ENCODE measurements at regions not wholly inside any gene's neighbourhood (a gene's known extent, or its start where the extent isn't known, plus 50 kb on each side); places are given as distances from the start of the nearest gene placed in this dataset.
A peak's percentile ranks its signal among the peaks of the same experiment; 100 is the strongest.
"Not testable (repeated sequence)": the region's sequence is repeated elsewhere in the genome, so short reads cannot be mapped to it uniquely, and the experiment has no call there.

GRCh38 chrX:111041018-111041462 is 55.0 kb upstream of the PAK3 start:
- ATAC-seq, result peak; percentile 54
- peak; percentile 41 for DNase-seq (ENCODE audit: low spot score)

- ATAC-seq (no peak), DNase-seq (ENCODE audit: low spot score) (no peak)
These were observed 55.5 kb upstream of the PAK3 start for GRCh38 chrX:111040377-111041017.

- no peak for DNase-seq (ENCODE audit: low spot score)
- ATAC-seq, result no peak
These were observed 56.4 kb upstream of the PAK3 start for GRCh38 chrX:111039606-111040005.

GRCh38 chrX:111035991-111036390 is 60.0 kb upstream of the PAK3 start:
- no peak for DNase-seq (ENCODE audit: low spot score)
- ATAC-seq, result no peak

GRCh38 chrX:111035256-111035655 is 60.7 kb upstream of the PAK3 start:
- ATAC-seq (no peak), DNase-seq (ENCODE audit: low spot score) (no peak)

- not testable (repeated sequence) for DNase-seq (ENCODE audit: low spot score); ATAC-seq
These were observed 73.0 kb upstream of the PAK3 start for GRCh38 chrX:111022998-111023397.

- DNase-seq (ENCODE audit: low spot score) (no peak), ATAC-seq (no peak)
These were observed 75.7 kb upstream of the PAK3 start for GRCh38 chrX:111020283-111020682.

- DNase-seq (ENCODE audit: low spot score) (no peak), ATAC-seq (peak; percentile 60)
These were observed 82.1 kb upstream of the PAK3 start for GRCh38 chrX:111013778-111014455.

- ATAC-seq (no peak), DNase-seq (ENCODE audit: low spot score) (no peak)
These were observed 85.9 kb upstream of the PAK3 start for GRCh38 chrX:111010111-111010510.

- DNase-seq (ENCODE audit: low spot score) (no peak), ATAC-seq (peak; percentile 71)
These were observed 86.7 kb upstream of the PAK3 start for GRCh38 chrX:111009256-111009655.

- DNase-seq (ENCODE audit: low spot score), result no peak
- ATAC-seq, result no peak
These were observed 87.9 kb upstream of the PAK3 start for GRCh38 chrX:111008126-111008525.

- no peak for ATAC-seq
- DNase-seq (ENCODE audit: low spot score), result no peak
These were observed 88.8 kb upstream of the PAK3 start for GRCh38 chrX:111007238-111007637.

GRCh38 chrX:111006116-111006515 is 89.9 kb upstream of the PAK3 start:
- DNase-seq (ENCODE audit: low spot score) (no peak), ATAC-seq (no peak)

- ATAC-seq, result no peak
These were observed 90.8 kb upstream of the PAK3 start for GRCh38 chrX:111005166-111005565.

GRCh38 chrX:111003118-111003517 is 92.9 kb upstream of the PAK3 start:
- ATAC-seq, result no peak
- no peak for DNase-seq (ENCODE audit: low spot score)

More at GRCh38 chrX:111005166-111005565, 90.8 kb upstream of the PAK3 start:
- no peak for DNase-seq (ENCODE audit: low spot score)

- ATAC-seq, result peak; percentile 48
- DNase-seq (ENCODE audit: low spot score), result no peak
These were observed 103.4 kb upstream of the PAK3 start for GRCh38 chrX:110992611-110993010.

GRCh38 chrX:110989869-110990268 is 106.1 kb upstream of the PAK3 start:
- DNase-seq (ENCODE audit: low spot score) (no peak), ATAC-seq (no peak)

GRCh38 chrX:110989447-110989846 is 106.5 kb upstream of the PAK3 start:
- ATAC-seq (no peak), DNase-seq (ENCODE audit: low spot score) (no peak)

GRCh38 chrX:110987292-110987691 is 108.7 kb upstream of the PAK3 start:
- ATAC-seq (no peak), DNase-seq (ENCODE audit: low spot score) (no peak)

- no peak for ATAC-seq
- DNase-seq (ENCODE audit: low spot score), result no peak
These were observed 110.5 kb upstream of the PAK3 start for GRCh38 chrX:110985470-110985869.

GRCh38 chrX:110983024-110983423 is 113.0 kb upstream of the PAK3 start:
- no peak for DNase-seq (ENCODE audit: low spot score)
- no peak for ATAC-seq

- no peak for DNase-seq (ENCODE audit: low spot score)
- ATAC-seq, result peak; percentile 74
These were observed 129.2 kb upstream of the PAK3 start for GRCh38 chrX:110966839-110967238.

- DNase-seq (ENCODE audit: low spot score) (no peak), ATAC-seq (no peak)
These were observed 129.9 kb upstream of the PAK3 start for GRCh38 chrX:110966091-110966454.

Measured in left lobe of liver (tissue), 2 donors.